ENCODE measurements at regions not wholly inside any gene's neighbourhood (a gene's known extent, or its start where the extent isn't known, plus 50 kb on each side); places are given as distances from the start of the nearest gene placed in this dataset.
"Not testable (repeated sequence)": the region's sequence is repeated elsewhere in the genome, so short reads cannot be mapped to it uniquely, and the experiment has no call there.

- H3K9me3 ChIP-seq: no peaks in the 10 kb centered on the region
- intact Hi-C loops (cut with DNase I): no loop called here
- no peaks in the 10 kb centered on the region for H3K4me1 ChIP-seq
- no peak overlapping the region for H3K27ac ChIP-seq
- no peak overlapping the region for H3K4me3 ChIP-seq (replicated peaks in 1 of 3)
- no peaks in the 10 kb centered on the region for H3K27me3 ChIP-seq
- TF ChIP-seq, protein P1, sequence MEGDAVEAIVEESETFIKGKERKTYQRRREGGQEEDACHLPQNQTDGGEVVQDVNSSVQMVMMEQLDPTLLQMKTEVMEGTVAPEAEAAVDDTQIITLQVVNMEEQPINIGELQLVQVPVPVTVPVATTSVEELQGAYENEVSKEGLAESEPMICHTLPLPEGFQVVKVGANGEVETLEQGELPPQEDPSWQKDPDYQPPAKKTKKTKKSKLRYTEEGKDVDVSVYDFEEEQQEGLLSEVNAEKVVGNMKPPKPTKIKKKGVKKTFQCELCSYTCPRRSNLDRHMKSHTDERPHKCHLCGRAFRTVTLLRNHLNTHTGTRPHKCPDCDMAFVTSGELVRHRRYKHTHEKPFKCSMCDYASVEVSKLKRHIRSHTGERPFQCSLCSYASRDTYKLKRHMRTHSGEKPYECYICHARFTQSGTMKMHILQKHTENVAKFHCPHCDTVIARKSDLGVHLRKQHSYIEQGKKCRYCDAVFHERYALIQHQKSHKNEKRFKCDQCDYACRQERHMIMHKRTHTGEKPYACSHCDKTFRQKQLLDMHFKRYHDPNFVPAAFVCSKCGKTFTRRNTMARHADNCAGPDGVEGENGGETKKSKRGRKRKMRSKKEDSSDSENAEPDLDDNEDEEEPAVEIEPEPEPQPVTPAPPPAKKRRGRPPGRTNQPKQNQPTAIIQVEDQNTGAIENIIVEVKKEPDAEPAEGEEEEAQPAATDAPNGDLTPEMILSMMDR (IDR thresholded peaks at IDR 0.05): no peak
- no peak for TF ChIP-seq POLR2A (IDR thresholded peaks at IDR 0.05)
- H3K36me3 ChIP-seq: no peaks in the 10 kb centered on the region
- no peak for DNase-seq
Measured at GRCh38 chr1:60692031-60692430, 390.3 kb upstream of the NFIA start.

- H3K36me3 ChIP-seq; H3K27me3 ChIP-seq; DNase-seq; H3K4me3 ChIP-seq (replicated peaks in 1 of 3); intact Hi-C loops (cut with DNase I); H3K4me1 ChIP-seq; H3K9me3 ChIP-seq; H3K27ac ChIP-seq: not testable (repeated sequence)
- WGBS, 2 donors: 79 to 84% methylated on average over 2 of the region's 2 CpGs
Measured at GRCh38 chr1:60688221-60688620, 394.1 kb upstream of the NFIA start.

DNA sequence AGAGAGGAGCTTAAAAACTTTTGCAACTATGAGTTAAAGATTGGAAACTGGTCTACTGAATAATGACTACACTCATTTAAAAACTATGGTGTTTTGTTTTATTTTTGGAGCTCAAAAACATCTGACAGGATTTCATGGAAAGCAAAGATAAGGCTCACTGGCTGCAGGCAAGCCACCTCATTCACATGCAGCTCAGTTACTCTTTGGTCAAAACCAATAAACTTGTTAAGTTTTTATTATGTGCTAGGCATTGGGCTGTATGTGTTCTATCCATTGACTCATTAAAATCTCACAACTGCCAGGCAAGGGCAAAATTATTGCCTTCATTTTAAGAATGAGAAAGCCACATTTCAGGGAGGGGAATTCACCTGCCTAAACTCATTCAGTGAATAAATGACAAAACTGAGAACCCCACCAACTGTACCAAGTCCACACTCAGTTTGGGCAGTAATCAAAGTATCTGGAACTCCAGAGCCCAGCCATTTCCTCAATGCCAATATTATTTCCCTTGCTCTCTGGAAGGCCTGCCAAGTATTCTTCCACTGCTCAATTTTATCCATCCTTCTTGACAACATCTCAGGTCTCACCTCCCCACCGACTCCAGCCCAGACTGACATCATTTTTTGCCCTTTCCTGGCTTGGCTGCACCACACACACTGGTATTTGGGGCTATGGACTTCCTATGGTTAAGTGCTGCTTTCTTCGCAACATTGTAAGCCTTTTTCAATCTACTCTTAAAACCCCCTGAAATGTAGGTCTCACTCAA lies 401.1 kb upstream of the NFIA start:
- no peaks in the 10 kb centered on the region for H3K9me3 ChIP-seq
- no peak for DNase-seq
- H3K4me1 ChIP-seq: no peaks in the 10 kb centered on the region
- intact Hi-C loops (cut with DNase I): no loop called here
- H3K36me3 ChIP-seq: no peaks in the 10 kb centered on the region
- H3K4me3 ChIP-seq (replicated peaks in 1 of 3): no peak overlapping the region
- TF ChIP-seq, protein P1 (IDR thresholded peaks at IDR 0.05): no peak
- TF ChIP-seq POLR2A (IDR thresholded peaks at IDR 0.05): no peak
- H3K27ac ChIP-seq: no peak overlapping the region
- H3K27me3 ChIP-seq: no peaks in the 10 kb centered on the region
- 88 to 96% methylated on average over 2 of the region's 2 CpGs for WGBS, 2 donors

DNA sequence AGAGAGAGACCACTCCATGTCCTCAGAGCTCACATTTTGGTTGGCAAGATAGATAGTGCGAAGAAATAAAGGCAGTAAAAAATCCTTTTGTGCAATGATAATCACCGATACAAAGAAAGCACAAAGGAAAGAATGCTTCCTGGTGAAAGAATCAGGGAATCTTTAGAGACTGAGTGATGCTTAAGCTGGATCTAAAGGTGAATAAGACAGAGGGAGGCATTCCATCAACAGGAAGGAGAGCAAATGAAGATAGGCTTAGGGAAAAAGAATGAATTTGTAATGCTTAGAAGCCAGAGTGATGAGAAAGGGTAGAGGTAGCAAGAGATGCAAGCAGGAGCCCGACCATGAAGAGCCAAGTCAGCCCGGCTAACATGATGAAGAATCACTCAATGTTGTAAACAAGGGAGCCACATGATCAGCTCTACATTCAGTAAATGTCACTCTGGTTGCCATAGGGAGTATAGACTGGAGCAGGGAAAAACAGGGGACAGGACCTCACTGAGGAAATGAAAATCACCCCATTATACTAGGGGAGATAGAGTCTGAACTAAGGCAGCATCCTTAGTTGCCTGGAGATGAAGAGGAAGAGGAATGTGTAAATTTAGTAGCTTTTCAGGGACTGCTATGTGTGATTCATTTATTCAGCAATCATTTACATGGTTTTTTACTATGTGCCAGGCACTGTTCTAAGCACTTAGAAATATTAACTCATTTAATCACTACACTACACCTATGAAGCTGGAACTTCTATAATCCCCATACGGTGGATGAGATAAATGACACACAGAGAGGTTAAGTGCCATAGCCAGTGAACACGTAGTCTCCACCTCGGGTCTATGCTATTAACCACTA lies 402.6 kb upstream of the NFIA start:
- Histone ChIP-seq H3K36me3 (no peaks in the 10 kb centered on the region), H3K27me3 (no peaks in the 10 kb centered on the region), H3K9me3 (no peaks in the 10 kb centered on the region), H3K27ac (no peak overlapping the region), H3K4me3 (replicated peaks in 1 of 3) (no peak overlapping the region), H3K4me1 (no peaks in the 10 kb centered on the region)
- TF ChIP-seq POLR2A (IDR thresholded peaks at IDR 0.05): no peak
- TF ChIP-seq, protein P1 (IDR thresholded peaks at IDR 0.05): no peak
- intact Hi-C loops (cut with DNase I): no loop called here
- no peak for DNase-seq
- 78 to 79% methylated on average over 7 of the region's 7 CpGs for WGBS, 2 donors

- Histone ChIP-seq H3K36me3 (no peaks in the 10 kb centered on the region), H3K27me3 (no peaks in the 10 kb centered on the region), H3K27ac (no peak overlapping the region), H3K9me3 (no peaks in the 10 kb centered on the region), H3K4me3 (replicated peaks in 1 of 3) (no peak overlapping the region), H3K4me1 (no peaks in the 10 kb centered on the region)
- intact Hi-C loops (cut with DNase I): no loop called here
- WGBS, 2 donors: 69 to 81% methylated on average over 2 of the region's 2 CpGs
- no peak for DNase-seq
- no peak for TF ChIP-seq POLR2A (IDR thresholded peaks at IDR 0.05)
- TF ChIP-seq, protein P1 (IDR thresholded peaks at IDR 0.05): no peak
Measured at GRCh38 chr1:60678802-60679201, 403.6 kb upstream of the NFIA start.

Measured in thyroid gland (tissue), 4 donors.